Left ventricle myocardium inferior (tissue), 1 donor: ENCODE measurements at regions not wholly inside any gene's neighbourhood (a gene's known extent, or its start where the extent isn't known, plus 50 kb on each side); places are given as distances from the start of the nearest gene placed in this dataset.

Source experiments
- DNase-seq: peaks from one replicate; pipeline ENCODE4 v3.0.0-alpha.2; 2020
- H3K27ac ChIP-seq: fragments of 200-600 bp; replicated peaks from 2 replicates; pipeline ENCODE4 v1.8.0; 2021
- H3K27me3 ChIP-seq: fragments of 200-600 bp; 2 replicates; pipeline ENCODE4 v1.8.0; 2021; ENCODE audit warnings: low read depth
- H3K36me3 ChIP-seq: fragments of 200-600 bp; 2 replicates; pipeline ENCODE4 v1.8.0; 2021
- H3K4me1 ChIP-seq: fragments of 200-600 bp; 2 replicates; pipeline ENCODE4 v1.8.0; 2021
- H3K4me3 ChIP-seq: fragments of 200-600 bp; 2 replicates; pipeline ENCODE4 v1.8.0; 2021; ENCODE audit warnings: mild to moderate bottlenecking, moderate library complexity
- H3K9me3 ChIP-seq: fragments of 200-600 bp; replicated peaks from 2 replicates; pipeline ENCODE4 v1.8.0; 2021
- intact Hi-C: fragments of 100-400 bp; cut with micrococcal nuclease; formaldehyde crosslinking; loops from one replicate; pipeline ENCODE4 v1.11.0; 2022
- TF ChIP-seq, protein P1 (sequence below): fragments of 200-600 bp; IDR thresholded peaks from 2 replicates; pipeline ENCODE4 v1.8.0; 2021; ENCODE audit warnings: antibody characterized with exemption, mild to moderate bottlenecking, borderline replicate concordance
- donor health status: DM: no; HTN: yes; CAD: no; lungs with severe emphysema.

DNA sequence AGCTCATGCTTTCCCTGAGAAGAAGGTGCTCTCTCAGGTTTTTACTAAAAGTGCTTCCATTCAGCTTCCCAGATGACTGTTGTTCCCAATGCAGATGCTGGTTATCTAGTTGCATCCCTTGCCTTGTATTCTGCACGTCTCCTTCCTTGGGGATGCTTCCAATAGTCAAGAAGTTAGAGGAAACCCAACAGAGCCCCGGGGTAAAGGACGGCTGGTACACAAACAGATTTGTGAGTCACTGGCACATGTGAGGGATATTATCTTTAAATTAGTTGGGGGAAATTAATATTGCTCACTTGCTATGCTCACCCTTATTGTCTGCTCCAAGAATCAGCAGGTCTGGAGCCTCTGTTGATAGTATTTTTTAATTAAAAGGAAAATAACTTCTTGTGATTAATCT, 465.2 kb upstream of the BOD1L1 start:
- peaks cover 5% of the 10 kb centered on the region for H3K9me3 ChIP-seq
- DNase-seq, result no peak
- no peaks in the 10 kb centered on the region for H3K36me3 ChIP-seq
- intact Hi-C loops, result no loop called here
- no peak overlapping the region for H3K27ac ChIP-seq
- H3K4me1 ChIP-seq, result no peaks in the 10 kb centered on the region
- TF ChIP-seq, protein P1, sequence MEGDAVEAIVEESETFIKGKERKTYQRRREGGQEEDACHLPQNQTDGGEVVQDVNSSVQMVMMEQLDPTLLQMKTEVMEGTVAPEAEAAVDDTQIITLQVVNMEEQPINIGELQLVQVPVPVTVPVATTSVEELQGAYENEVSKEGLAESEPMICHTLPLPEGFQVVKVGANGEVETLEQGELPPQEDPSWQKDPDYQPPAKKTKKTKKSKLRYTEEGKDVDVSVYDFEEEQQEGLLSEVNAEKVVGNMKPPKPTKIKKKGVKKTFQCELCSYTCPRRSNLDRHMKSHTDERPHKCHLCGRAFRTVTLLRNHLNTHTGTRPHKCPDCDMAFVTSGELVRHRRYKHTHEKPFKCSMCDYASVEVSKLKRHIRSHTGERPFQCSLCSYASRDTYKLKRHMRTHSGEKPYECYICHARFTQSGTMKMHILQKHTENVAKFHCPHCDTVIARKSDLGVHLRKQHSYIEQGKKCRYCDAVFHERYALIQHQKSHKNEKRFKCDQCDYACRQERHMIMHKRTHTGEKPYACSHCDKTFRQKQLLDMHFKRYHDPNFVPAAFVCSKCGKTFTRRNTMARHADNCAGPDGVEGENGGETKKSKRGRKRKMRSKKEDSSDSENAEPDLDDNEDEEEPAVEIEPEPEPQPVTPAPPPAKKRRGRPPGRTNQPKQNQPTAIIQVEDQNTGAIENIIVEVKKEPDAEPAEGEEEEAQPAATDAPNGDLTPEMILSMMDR, result no peak
- H3K4me3 ChIP-seq, result no peak overlapping the region
- no peaks in the 10 kb centered on the region for H3K27me3 ChIP-seq

DNA sequence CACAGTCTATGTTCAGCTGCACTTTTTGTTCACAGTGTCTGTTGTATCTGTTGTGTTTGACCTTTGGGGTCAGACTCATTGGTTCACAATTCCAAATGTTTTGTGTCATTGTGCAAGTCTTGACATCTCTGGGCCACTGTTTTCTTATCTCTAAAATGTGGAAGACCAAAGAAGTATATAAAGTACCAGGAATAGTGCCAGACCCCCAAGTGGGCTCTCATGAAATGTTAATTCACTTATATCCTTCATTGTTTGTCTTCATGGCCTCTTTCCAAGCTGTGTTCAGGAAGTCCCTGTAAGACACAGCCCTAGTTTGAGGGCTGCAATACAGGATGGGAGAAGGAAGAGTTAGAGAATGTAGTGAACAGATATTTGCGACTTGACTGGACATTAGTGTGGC, 468.3 kb upstream of the BOD1L1 start:
- Histone ChIP-seq H3K36me3 (no peaks in the 10 kb centered on the region), H3K4me3 (no peak overlapping the region), H3K4me1 (no peaks in the 10 kb centered on the region), H3K27me3 (no peaks in the 10 kb centered on the region), H3K9me3 (peaks cover 5% of the 10 kb centered on the region), H3K27ac (no peak overlapping the region)
- intact Hi-C loops, result no loop called here
- no peak for DNase-seq
- TF ChIP-seq, protein P1, result no peak

DNA sequence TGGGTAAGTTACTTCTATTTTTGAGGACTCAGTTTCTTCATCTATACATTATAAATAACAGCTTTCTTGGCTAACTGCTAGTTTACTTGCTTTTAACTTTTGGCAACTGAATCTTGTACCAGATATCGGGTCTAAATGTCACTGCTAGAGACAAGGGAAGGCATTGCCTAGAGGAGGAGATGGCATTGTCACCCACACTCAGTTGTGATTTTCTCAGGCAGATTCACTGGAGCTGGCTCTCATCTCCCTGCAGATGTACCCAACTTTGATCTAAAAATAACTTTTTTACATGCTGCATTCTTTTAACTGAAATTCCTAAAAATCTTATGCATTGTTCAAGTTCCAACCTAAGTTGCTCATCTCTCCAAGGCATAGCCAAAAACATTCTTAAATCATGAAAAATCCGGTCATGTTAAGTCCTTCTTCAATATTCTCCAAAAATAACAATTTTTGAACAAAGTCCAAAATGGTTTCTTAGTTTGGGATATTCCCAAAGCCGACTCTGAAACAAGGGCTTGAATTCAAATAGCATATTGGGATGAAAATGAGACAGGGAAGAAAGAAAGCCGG, 469.0 kb upstream of the BOD1L1 start:
- H3K27me3 ChIP-seq, result no peaks in the 10 kb centered on the region
- H3K4me3 ChIP-seq, result no peak overlapping the region
- H3K9me3 ChIP-seq, result no peaks in the 10 kb centered on the region
- no peak overlapping the region for H3K27ac ChIP-seq
- no peak for DNase-seq
- intact Hi-C loops, result no loop called here
- TF ChIP-seq, protein P1, result no peak
- H3K4me1 ChIP-seq, result no peaks in the 10 kb centered on the region
- no peaks in the 10 kb centered on the region for H3K36me3 ChIP-seq

DNA sequence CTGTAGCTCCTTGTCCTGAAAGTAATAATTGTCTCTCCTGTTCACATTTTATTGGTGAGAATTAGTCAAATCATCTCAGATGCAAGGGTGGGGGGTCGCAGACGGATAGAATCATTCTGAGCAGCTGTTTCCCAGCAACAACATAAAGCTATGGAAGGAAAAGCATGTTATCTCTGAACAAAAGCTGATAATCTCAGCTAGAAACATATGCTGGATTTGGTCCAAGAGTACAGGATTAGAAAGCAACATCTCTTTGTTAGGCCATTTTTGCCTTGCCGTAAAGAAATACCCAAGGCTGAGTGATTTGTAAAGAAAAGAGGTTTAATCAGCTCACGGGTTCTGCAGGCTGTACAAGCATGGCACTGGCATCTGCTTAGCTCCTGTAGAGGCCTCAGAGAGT, 472.8 kb upstream of the BOD1L1 start:
- Histone ChIP-seq H3K4me1 (no peaks in the 10 kb centered on the region), H3K9me3 (no peaks in the 10 kb centered on the region), H3K27ac (no peak overlapping the region), H3K27me3 (no peaks in the 10 kb centered on the region), H3K4me3 (no peak overlapping the region), H3K36me3 (no peaks in the 10 kb centered on the region)
- DNase-seq, result no peak
- intact Hi-C loops, result no loop called here
- TF ChIP-seq, protein P1, result no peak

DNA sequence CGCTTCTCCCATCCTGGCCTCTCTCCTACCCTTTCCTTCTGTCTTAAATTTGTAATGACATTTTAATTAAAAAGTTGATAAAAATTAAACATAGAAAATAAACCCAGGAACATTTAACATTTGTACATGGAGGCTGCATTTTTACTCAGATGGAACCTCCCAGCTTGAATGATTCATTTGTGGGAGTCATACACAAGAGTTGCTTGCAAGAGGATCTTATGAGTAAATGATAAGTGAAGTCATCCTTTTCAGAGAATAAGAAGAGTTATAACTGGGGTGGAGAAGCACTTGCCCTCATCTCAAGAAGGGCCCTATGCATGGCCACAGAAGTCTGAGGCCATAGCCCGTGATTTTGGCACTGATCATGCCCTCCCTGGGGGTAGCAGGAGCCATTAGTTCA, 482.9 kb upstream of the BOD1L1 start:
- H3K36me3 ChIP-seq, result no peaks in the 10 kb centered on the region
- no peak for DNase-seq
- intact Hi-C loops, result no loop called here
- H3K4me3 ChIP-seq, result no peak overlapping the region
- H3K27me3 ChIP-seq, result no peaks in the 10 kb centered on the region
- no peak overlapping the region for H3K27ac ChIP-seq
- H3K9me3 ChIP-seq, result peaks cover 22% of the 10 kb centered on the region
- TF ChIP-seq, protein P1, result no peak
- no peaks in the 10 kb centered on the region for H3K4me1 ChIP-seq
